ENCODE measurements at regions not wholly inside any gene's neighbourhood (a gene's known extent, or its start where the extent isn't known, plus 50 kb on each side); places are given as distances from the start of the nearest gene placed in this dataset.

GRCh38 chr6:48658915-48659314, 547.9 kb upstream of the PTCHD4 start:
- TF ChIP-seq, protein P1, sequence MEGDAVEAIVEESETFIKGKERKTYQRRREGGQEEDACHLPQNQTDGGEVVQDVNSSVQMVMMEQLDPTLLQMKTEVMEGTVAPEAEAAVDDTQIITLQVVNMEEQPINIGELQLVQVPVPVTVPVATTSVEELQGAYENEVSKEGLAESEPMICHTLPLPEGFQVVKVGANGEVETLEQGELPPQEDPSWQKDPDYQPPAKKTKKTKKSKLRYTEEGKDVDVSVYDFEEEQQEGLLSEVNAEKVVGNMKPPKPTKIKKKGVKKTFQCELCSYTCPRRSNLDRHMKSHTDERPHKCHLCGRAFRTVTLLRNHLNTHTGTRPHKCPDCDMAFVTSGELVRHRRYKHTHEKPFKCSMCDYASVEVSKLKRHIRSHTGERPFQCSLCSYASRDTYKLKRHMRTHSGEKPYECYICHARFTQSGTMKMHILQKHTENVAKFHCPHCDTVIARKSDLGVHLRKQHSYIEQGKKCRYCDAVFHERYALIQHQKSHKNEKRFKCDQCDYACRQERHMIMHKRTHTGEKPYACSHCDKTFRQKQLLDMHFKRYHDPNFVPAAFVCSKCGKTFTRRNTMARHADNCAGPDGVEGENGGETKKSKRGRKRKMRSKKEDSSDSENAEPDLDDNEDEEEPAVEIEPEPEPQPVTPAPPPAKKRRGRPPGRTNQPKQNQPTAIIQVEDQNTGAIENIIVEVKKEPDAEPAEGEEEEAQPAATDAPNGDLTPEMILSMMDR (IDR thresholded peaks at IDR 0.05), result no peak
- no peak for TF ChIP-seq POLR2A (IDR thresholded peaks at IDR 0.05)
- TF ChIP-seq POLR2AphosphoS5 (IDR thresholded peaks at IDR 0.05), result no peak
- TF ChIP-seq EP300 (IDR thresholded peaks at IDR 0.05), result no peak
